HG03520 (cell line): ENCODE measurements at regions not wholly inside any gene's neighbourhood (a gene's known extent, or its start where the extent isn't known, plus 50 kb on each side); places are given as distances from the start of the nearest gene placed in this dataset.

Source experiments
- ATAC-seq: cut with Tn5 transposase; IDR thresholded peaks from one replicate; pipeline ENCODE4 v1.9.1; 2021; ENCODE audit warnings: mild to moderate bottlenecking, moderate library complexity; ENCODE audit not compliant: unreplicated experiment

GRCh38 chr4:32254216-32254615 lies 1534.0 kb downstream of the PCDH7 start:
- no peak for ATAC-seq

GRCh38 chr4:32258986-32259385 lies 1538.8 kb downstream of the PCDH7 start:
- no peak for ATAC-seq

GRCh38 chr4:32261196-32261595 lies 1541.0 kb downstream of the PCDH7 start:
- ATAC-seq = no peak

- no peak for ATAC-seq
Measured at GRCh38 chr4:32268863-32269262, 1548.7 kb downstream of the PCDH7 start.

- no peak for ATAC-seq
Measured at GRCh38 chr4:32290102-32290501, 1569.9 kb downstream of the PCDH7 start.

GRCh38 chr4:32318926-32319325 lies 1598.8 kb downstream of the PCDH7 start:
- no peak for ATAC-seq

GRCh38 chr4:32321421-32321820 lies 1601.3 kb downstream of the PCDH7 start:
- no peak for ATAC-seq

- no peak for ATAC-seq
Measured at GRCh38 chr4:32334759-32335158, 1614.6 kb downstream of the PCDH7 start.

- no peak for ATAC-seq
Measured at GRCh38 chr4:32337403-32337802, 1617.2 kb downstream of the PCDH7 start.

- ATAC-seq = no peak
Measured at GRCh38 chr4:32340591-32340990, 1620.4 kb downstream of the PCDH7 start.

GRCh38 chr4:32341342-32341741 lies 1621.2 kb downstream of the PCDH7 start:
- ATAC-seq = no peak

GRCh38 chr4:32342054-32342453 lies 1621.9 kb downstream of the PCDH7 start:
- ATAC-seq = no peak

GRCh38 chr4:32349026-32349425 lies 1628.9 kb downstream of the PCDH7 start:
- no peak for ATAC-seq

GRCh38 chr4:32374206-32374605 lies 1654.0 kb downstream of the PCDH7 start:
- no peak for ATAC-seq

- no peak for ATAC-seq
Measured at GRCh38 chr4:32393806-32394205, 1673.6 kb downstream of the PCDH7 start.

GRCh38 chr4:32394255-32394654 lies 1674.1 kb downstream of the PCDH7 start:
- no peak for ATAC-seq

- no peak for ATAC-seq
Measured at GRCh38 chr4:32396507-32397070, 1676.4 kb downstream of the PCDH7 start.

GRCh38 chr4:32400870-32401269 lies 1680.7 kb downstream of the PCDH7 start:
- ATAC-seq = no peak

- ATAC-seq = no peak
Measured at GRCh38 chr4:32417113-32417704, 1697.0 kb downstream of the PCDH7 start.

- no peak for ATAC-seq
Measured at GRCh38 chr4:32423267-32423666, 1703.1 kb downstream of the PCDH7 start.

- ATAC-seq = no peak
Measured at GRCh38 chr4:32425243-32425642, 1705.1 kb downstream of the PCDH7 start.

- no peak for ATAC-seq
Measured at GRCh38 chr4:32427566-32427965, 1707.4 kb downstream of the PCDH7 start.

- no peak for ATAC-seq
Measured at GRCh38 chr4:32429151-32429550, 1709.0 kb downstream of the PCDH7 start.
